CD14-positive monocyte (primary cell): ENCODE measurements at regions not wholly inside any gene's neighbourhood (a gene's known extent, or its start where the extent isn't known, plus 50 kb on each side); places are given as distances from the start of the nearest gene placed in this dataset.

Experiments
- DNase-seq, 3 donors: peaks; one replicate each; pipeline ENCODE4 v3.0.0-alpha.2; 2011 to 2022
- H2AFZ ChIP-seq: 2 replicates; pipeline ENCODE4 v1.6.0; 2012; ENCODE audit warnings: mild to moderate bottlenecking, low read depth, low read length, inconsistent platforms; ENCODE audit not compliant: insufficient read depth, poor library complexity, severe bottlenecking
- H3K27ac ChIP-seq, 2 donors: 1 replicate in 1 of 2; 2 replicates in 1 of 2; pipeline ENCODE4 v1.5.1; 2012 to 2013; ENCODE audit warnings: low read length in 2 of 2, control low read depth in 1 of 2, inconsistent platforms in 1 of 2, low read depth in 1 of 2, mild to moderate bottlenecking in 1 of 2
- H3K27me3 ChIP-seq, 2 donors: one replicate each; pipeline versions ENCODE4 v1.6.0 to v1.6.1; 2011 to 2013; ENCODE audit warnings: low read length in 2 of 2; ENCODE audit not compliant: control insufficient read depth in 2 of 2, insufficient read depth in 2 of 2
- H3K36me3 ChIP-seq, 2 donors: replicated peaks in 1 of 2; 1 replicate in 1 of 2; 2 replicates in 1 of 2; pipeline versions ENCODE4 v1.5.1 to v1.6.1; 2012 to 2013; ENCODE audit warnings: low read length in 2 of 2, control low read depth in 1 of 2, inconsistent platforms in 1 of 2, mild to moderate bottlenecking in 1 of 2; ENCODE audit not compliant: insufficient read depth in 2 of 2, control insufficient read depth in 1 of 2
- H3K4me1 ChIP-seq, 2 donors: 1 replicate in 1 of 2; 2 replicates in 1 of 2; pipeline versions ENCODE4 v1.5.1 to v1.6.1; 2012 to 2013; ENCODE audit warnings: low read length in 2 of 2, control low read depth in 1 of 2, inconsistent platforms in 1 of 2, mild to moderate bottlenecking in 1 of 2, moderate library complexity in 1 of 2; ENCODE audit not compliant: insufficient read depth in 2 of 2, control insufficient read depth in 1 of 2
- H3K4me2 ChIP-seq: replicated peaks from 2 replicates; pipeline ENCODE3; 2012; ENCODE audit warnings: low read length, moderate library complexity, mild to moderate bottlenecking; ENCODE audit not compliant: poor library complexity, severe bottlenecking; ENCODE audit errors: extremely low read depth
- H3K4me3 ChIP-seq, 3 experiments: fragments of 200-600 bp in 1 of 3; sonication (generic) in 1 of 3; replicated peaks in 1 of 3; 1 replicate in 2 of 3; 2 replicates in 1 of 3; pipeline ENCODE4 v1.5.1; 2011 to 2013; ENCODE audit warnings: low read length in 3 of 3, mild to moderate bottlenecking in 3 of 3, control low read depth in 2 of 3, low read depth in 2 of 3, inconsistent platforms in 1 of 3, moderate library complexity in 1 of 3
- H3K79me2 ChIP-seq: 2 replicates; pipeline ENCODE4 v1.6.0; 2012; ENCODE audit warnings: mild to moderate bottlenecking, control low read depth, inconsistent platforms, low read length, moderate library complexity; ENCODE audit not compliant: insufficient read depth
- H3K9ac ChIP-seq: 2 replicates; pipeline ENCODE4 v1.6.0; 2017; ENCODE audit warnings: low read length, mild to moderate bottlenecking; ENCODE audit not compliant: insufficient read depth, poor library complexity, severe bottlenecking
- H3K9me3 ChIP-seq, 2 donors: replicated peaks in 1 of 2; 1 replicate in 1 of 2; 2 replicates in 1 of 2; pipeline versions ENCODE4 v1.5.1 to v1.6.1; 2012 to 2013; ENCODE audit warnings: low read length in 2 of 2, control low read depth in 1 of 2; ENCODE audit not compliant: control insufficient read depth in 1 of 2, insufficient read depth in 1 of 2
- H4K20me1 ChIP-seq: 2 replicates; pipeline ENCODE4 v1.6.0; 2012; ENCODE audit warnings: mild to moderate bottlenecking, low read length, control low read depth, moderate library complexity; ENCODE audit not compliant: insufficient read depth
- H3K27ac Mint-ChIP-seq, 7 donors: one replicate each; pipeline ENCODE4 v1.8.0; 2020; ENCODE audit warnings: mild to moderate bottlenecking in 7 of 7, mixed read lengths in 7 of 7, moderate library complexity in 6 of 7, inconsistent platforms in 2 of 7
- H3K27me3 Mint-ChIP-seq, 3 donors: one replicate each; pipeline ENCODE4 v1.8.0; 2021 to 2022; ENCODE audit warnings: low read depth in 3 of 3, mild to moderate bottlenecking in 3 of 3, mixed read lengths in 3 of 3, moderate library complexity in 3 of 3, inconsistent platforms in 1 of 3
- H3K36me3 Mint-ChIP-seq, 2 donors: one replicate each; pipeline ENCODE4 v1.8.0; 2020; ENCODE audit warnings: mixed read lengths in 2 of 2, inconsistent platforms in 1 of 2, mild to moderate bottlenecking in 1 of 2
- H3K4me1 Mint-ChIP-seq: one replicate; pipeline ENCODE4 v1.8.0; 2020; ENCODE audit warnings: mild to moderate bottlenecking, mixed read lengths
- H3K4me3 Mint-ChIP-seq, 2 donors: one replicate each; pipeline ENCODE4 v1.8.0; 2020; ENCODE audit warnings: mild to moderate bottlenecking in 2 of 2, mixed read lengths in 2 of 2, moderate library complexity in 1 of 2
- H3K9me3 Mint-ChIP-seq, 7 donors: one replicate each; pipeline ENCODE4 v1.8.0; 2020 to 2022; ENCODE audit warnings: mixed read lengths in 7 of 7, mild to moderate bottlenecking in 6 of 7, moderate library complexity in 6 of 7, inconsistent platforms in 2 of 7
- WGBS: methylation state at CpG from one replicate; pipeline ENCODE4 v1.1.5; 2013; ENCODE audit warnings: missing lambda C conversion rate; ENCODE audit not compliant: insufficient coverage; 5-methylcytosine and 5-hydroxymethylcytosine counted together
- intact Hi-C, 2 donors: fragments of 100-400 bp; cut with micrococcal nuclease; formaldehyde crosslinking; loops; one replicate each; pipeline versions ENCODE4 v1.15.0 to v1.15.1; 2023
- TF ChIP-seq, protein P1 (sequence below): fragments of 200-600 bp; IDR thresholded peaks from one replicate; pipeline ENCODE4 v1.8.0; 2022; ENCODE audit warnings: antibody characterized with exemption, mild to moderate bottlenecking

DNA sequence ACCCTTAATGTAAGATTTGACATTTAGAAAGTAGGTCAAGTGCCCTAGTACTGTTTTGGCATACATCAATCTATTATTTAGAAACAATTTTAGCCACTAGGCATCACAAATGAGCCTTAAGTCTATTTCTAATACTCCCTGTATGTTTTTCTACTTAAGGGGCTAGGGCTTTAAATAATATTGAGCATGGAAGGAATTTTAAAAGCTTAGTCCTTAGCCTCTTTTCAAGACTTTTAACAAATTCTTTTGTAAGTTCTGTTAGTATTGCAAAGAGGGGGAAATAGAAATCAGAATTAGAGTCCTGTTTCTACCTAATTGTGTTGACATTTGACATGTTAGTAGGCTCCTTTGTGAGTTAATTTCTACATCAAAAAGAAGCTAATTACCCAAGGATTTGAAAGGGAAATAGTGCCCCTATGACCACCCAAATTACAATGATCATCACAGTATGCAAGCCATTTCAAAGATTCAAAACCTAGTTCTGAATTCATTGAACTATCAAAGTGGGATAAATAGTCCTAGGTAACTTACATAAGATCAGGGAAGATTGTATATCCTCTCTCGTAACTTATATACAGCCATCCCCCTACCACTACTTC is 647.8 kb upstream of the ACO1 start:
- Mint-ChIP-seq H3K4me1 (no peaks in the 10 kb centered on the region), H3K27ac (no peak overlapping the region), H3K36me3 (no peaks in the 10 kb centered on the region), H3K27me3 (no peaks in the 10 kb centered on the region), H3K9me3 (peaks cover 0 to 2% (median 0%) of the 10 kb centered on the region in 7 donors), H3K4me3 (no peak overlapping the region)
- no peak for DNase-seq
- no peak overlapping the region for H3K9ac ChIP-seq
- H2AFZ ChIP-seq, result no peak overlapping the region
- no peaks in the 10 kb centered on the region for H3K36me3 ChIP-seq
- H3K27me3 ChIP-seq, result no peaks in the 10 kb centered on the region
- no peak overlapping the region for H3K27ac ChIP-seq
- TF ChIP-seq, protein P1, sequence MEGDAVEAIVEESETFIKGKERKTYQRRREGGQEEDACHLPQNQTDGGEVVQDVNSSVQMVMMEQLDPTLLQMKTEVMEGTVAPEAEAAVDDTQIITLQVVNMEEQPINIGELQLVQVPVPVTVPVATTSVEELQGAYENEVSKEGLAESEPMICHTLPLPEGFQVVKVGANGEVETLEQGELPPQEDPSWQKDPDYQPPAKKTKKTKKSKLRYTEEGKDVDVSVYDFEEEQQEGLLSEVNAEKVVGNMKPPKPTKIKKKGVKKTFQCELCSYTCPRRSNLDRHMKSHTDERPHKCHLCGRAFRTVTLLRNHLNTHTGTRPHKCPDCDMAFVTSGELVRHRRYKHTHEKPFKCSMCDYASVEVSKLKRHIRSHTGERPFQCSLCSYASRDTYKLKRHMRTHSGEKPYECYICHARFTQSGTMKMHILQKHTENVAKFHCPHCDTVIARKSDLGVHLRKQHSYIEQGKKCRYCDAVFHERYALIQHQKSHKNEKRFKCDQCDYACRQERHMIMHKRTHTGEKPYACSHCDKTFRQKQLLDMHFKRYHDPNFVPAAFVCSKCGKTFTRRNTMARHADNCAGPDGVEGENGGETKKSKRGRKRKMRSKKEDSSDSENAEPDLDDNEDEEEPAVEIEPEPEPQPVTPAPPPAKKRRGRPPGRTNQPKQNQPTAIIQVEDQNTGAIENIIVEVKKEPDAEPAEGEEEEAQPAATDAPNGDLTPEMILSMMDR, result no peak
- no peaks in the 10 kb centered on the region for H3K9me3 ChIP-seq
- no peaks in the 10 kb centered on the region for H3K4me1 ChIP-seq
- no CpG with 5 or more reads among the region's 1 CpG for WGBS
- H3K4me3 ChIP-seq, result no peak overlapping the region
- no peaks in the 10 kb centered on the region for H4K20me1 ChIP-seq
- H3K4me2 ChIP-seq, result no peak overlapping the region
- H3K79me2 ChIP-seq, result no peaks in the 10 kb centered on the region
- intact Hi-C loops, result no loop called here

DNA sequence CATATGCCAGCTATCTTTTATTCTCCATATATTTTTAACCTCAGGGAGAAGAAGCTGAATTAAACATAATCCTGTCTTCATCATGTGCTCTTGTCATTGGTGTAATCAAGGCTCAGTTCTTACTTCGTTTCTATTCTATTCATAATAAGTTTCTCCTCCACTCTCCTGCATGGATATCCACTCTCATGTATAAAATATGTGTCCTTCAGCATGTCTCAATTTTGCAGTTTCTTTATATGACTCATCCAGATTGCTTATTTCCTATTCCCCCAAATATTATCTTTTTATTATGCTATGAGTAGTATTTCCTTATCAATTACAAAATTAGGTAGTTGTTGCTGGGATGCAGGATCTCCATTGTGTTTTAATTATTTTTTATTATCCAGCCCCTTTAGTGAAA is 643.7 kb upstream of the ACO1 start:
- Mint-ChIP-seq H3K9me3 (peaks cover 0 to 2% (median 2%) of the 10 kb centered on the region in 7 donors), H3K27me3 (no peaks in the 10 kb centered on the region), H3K27ac (no peak overlapping the region), H3K4me1 (no peaks in the 10 kb centered on the region), H3K36me3 (no peaks in the 10 kb centered on the region), H3K4me3 (no peak overlapping the region)
- WGBS, result 100% methylated on average over 1 of the region's 1 CpG
- no peak for DNase-seq
- H2AFZ ChIP-seq, result no peak overlapping the region
- H3K36me3 ChIP-seq, result no peaks in the 10 kb centered on the region
- intact Hi-C loops, result no loop called here
- H3K4me3 ChIP-seq, result no peak overlapping the region
- no peak overlapping the region for H3K9ac ChIP-seq
- H3K27me3 ChIP-seq, result no peaks in the 10 kb centered on the region
- no peaks in the 10 kb centered on the region for H4K20me1 ChIP-seq
- no peak overlapping the region for H3K4me2 ChIP-seq
- no peaks in the 10 kb centered on the region for H3K4me1 ChIP-seq
- no peak overlapping the region for H3K27ac ChIP-seq
- TF ChIP-seq, protein P1, result no peak
- no peaks in the 10 kb centered on the region for H3K79me2 ChIP-seq
- H3K9me3 ChIP-seq, result no peaks in the 10 kb centered on the region
